Spleen (tissue), 7 donors: ENCODE measurements at regions not wholly inside any gene's neighbourhood (a gene's known extent, or its start where the extent isn't known, plus 50 kb on each side); places are given as distances from the start of the nearest gene placed in this dataset.
A peak's percentile ranks its signal among the peaks of the same experiment; 100 is the strongest.

ENCODE experiments used
- POLR2A ChIP-seq, 3 donors: fragments of 450-650 bp; IDR thresholded peaks; one replicate each; pipeline ENCODE4 v1.5.1; 2017; ENCODE audit warnings: antibody characterized with exemption in 3 of 3, mild to moderate bottlenecking in 1 of 3
- POLR2AphosphoS5 ChIP-seq, 3 donors: sonication (generic); formaldehyde crosslinking; IDR thresholded peaks; one replicate each; pipeline ENCODE4 v1.5.1; 2017; ENCODE audit warnings: antibody characterized with exemption in 3 of 3
- TF ChIP-seq, protein P1 (sequence below), 11 experiments: fragments of 200-600 bp in 7 of 11; fragments of 450-650 bp in 4 of 11; sonication (generic) in 4 of 11; IDR thresholded peaks in 8 of 11; conservative IDR thresholded peaks in 3 of 11; 1 replicate in 7 of 11; 2 replicates in 4 of 11; pipeline versions ENCODE4 v1.4.0 to v1.8.0; 2016 to 2021; ENCODE audit warnings: antibody characterized with exemption in 11 of 11, inconsistent platforms in 4 of 11, mild to moderate bottlenecking in 1 of 11
- donor health status: DM: no; HTN: no; CAD: no; lungs with moderate emphysema.
- donor health status: DM: no; HTN: no; CAD: no.
- donor health status: DM: no; HTN: no; CAD: no.

DNA sequence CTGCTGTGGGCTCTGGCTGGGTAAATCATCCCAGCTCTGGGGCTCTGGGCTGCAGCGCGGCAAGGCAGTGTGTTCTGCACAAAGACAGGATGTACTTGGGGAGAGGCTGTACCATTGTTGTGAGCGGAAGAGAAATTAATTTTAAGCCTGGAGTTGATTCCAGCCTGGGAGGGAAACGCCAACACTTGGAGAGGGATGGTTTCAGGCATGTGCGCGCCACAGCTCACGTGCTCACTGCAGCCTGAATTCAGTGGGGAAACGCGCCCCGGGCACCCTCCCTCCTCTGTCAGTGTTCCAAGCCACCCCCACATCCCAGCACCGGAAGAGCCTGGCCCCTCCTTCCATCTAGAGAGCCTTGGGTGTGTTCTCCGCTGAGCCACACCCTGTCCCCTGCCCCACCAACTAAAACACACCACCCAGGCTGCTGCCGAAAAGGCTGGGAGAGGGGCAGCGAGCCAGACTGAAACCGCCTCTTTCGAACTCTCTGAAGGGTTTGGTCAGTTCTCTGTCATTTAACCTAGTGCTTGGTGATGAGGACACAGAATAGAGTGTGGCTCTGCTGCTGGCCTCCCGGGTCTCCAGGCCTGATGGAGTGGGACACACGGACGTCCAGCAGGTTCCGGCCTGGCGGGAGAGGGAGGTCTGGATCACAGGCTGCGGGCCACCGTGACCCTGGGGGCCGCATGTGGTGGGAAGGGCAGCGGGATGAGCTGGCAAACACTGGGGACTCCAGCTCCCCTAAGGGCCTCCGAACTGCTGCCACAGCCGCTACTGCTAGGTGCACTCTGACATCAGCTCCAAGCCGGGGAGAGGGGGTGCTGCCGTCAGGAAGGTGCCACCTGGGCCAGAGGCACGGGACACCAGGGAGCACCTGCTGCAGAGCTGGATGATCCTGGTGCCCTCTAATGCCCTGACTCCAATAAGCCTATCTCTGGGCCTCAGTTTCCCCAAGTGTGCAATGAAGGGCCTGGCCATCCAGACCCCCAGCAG, 230.8 kb downstream of the CTTN start:
- TF ChIP-seq, protein P1, sequence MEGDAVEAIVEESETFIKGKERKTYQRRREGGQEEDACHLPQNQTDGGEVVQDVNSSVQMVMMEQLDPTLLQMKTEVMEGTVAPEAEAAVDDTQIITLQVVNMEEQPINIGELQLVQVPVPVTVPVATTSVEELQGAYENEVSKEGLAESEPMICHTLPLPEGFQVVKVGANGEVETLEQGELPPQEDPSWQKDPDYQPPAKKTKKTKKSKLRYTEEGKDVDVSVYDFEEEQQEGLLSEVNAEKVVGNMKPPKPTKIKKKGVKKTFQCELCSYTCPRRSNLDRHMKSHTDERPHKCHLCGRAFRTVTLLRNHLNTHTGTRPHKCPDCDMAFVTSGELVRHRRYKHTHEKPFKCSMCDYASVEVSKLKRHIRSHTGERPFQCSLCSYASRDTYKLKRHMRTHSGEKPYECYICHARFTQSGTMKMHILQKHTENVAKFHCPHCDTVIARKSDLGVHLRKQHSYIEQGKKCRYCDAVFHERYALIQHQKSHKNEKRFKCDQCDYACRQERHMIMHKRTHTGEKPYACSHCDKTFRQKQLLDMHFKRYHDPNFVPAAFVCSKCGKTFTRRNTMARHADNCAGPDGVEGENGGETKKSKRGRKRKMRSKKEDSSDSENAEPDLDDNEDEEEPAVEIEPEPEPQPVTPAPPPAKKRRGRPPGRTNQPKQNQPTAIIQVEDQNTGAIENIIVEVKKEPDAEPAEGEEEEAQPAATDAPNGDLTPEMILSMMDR (IDR thresholded peaks at IDR 0.05 in 8 of 11, conservative IDR thresholded peaks at IDR 0.05 in 3 of 11): no peak
- TF ChIP-seq POLR2AphosphoS5 (IDR thresholded peaks at IDR 0.05) (peak in 2 of 3 donors; percentile 23 to 49), POLR2A (IDR thresholded peaks at IDR 0.05) (no peak)
